ENCODE measurements at regions not wholly inside any gene's neighbourhood (a gene's known extent, or its start where the extent isn't known, plus 50 kb on each side); places are given as distances from the start of the nearest gene placed in this dataset.
"Not testable (repeated sequence)": the region's sequence is repeated elsewhere in the genome, so short reads cannot be mapped to it uniquely, and the experiment has no call there.

- TF ChIP-seq CTCF (IDR thresholded peaks at IDR 0.05; ENCODE audit: low read depth, low read length) = no peak
- TF ChIP-seq EZH2phosphoT487 (IDR thresholded peaks at IDR 0.05; ENCODE audit: low read depth) = no peak
- H3K9ac ChIP-seq (ENCODE audit: low read length) = no peak overlapping the region
- H3K4me2 ChIP-seq (ENCODE audit: low read length) = no peak overlapping the region
- H3K9me3 ChIP-seq (ENCODE audit: insufficient read depth, low read length) = no peaks in the 10 kb centered on the region
- H3K27ac ChIP-seq (ENCODE audit: low read length) = no peak overlapping the region
- no peaks in the 10 kb centered on the region for H3K27me3 ChIP-seq (ENCODE audit: low read depth, low read length)
- H2AFZ ChIP-seq (ENCODE audit: low read depth, low read length) = no peak overlapping the region
- no peaks in the 10 kb centered on the region for H3K4me1 ChIP-seq (ENCODE audit: low read length)
- no peaks in the 10 kb centered on the region for H3K36me3 ChIP-seq (replicated peaks; ENCODE audit: low read depth, low read length)
- no peaks in the 10 kb centered on the region for H3K79me2 ChIP-seq (ENCODE audit: low read length)
- no peaks in the 10 kb centered on the region for H4K20me1 ChIP-seq (ENCODE audit: insufficient read depth, low read length)
- no peak overlapping the region for H3K4me3 ChIP-seq (ENCODE audit: low read length)
Observed at GRCh38 chr9:85871008-85871407, 69.9 kb upstream of the NAA35 start.

GRCh38 chr9:85871683-85872082 lies 69.3 kb upstream of the NAA35 start:
- not testable (repeated sequence) for H4K20me1 ChIP-seq (ENCODE audit: insufficient read depth, low read length); H3K9me3 ChIP-seq (ENCODE audit: insufficient read depth, low read length); H3K4me1 ChIP-seq (ENCODE audit: low read length); H3K27ac ChIP-seq (ENCODE audit: low read length); H3K4me3 ChIP-seq (ENCODE audit: low read length); H3K4me2 ChIP-seq (ENCODE audit: low read length); H3K9ac ChIP-seq (ENCODE audit: low read length); H3K79me2 ChIP-seq (ENCODE audit: low read length); H2AFZ ChIP-seq (ENCODE audit: low read depth, low read length); H3K36me3 ChIP-seq (replicated peaks; ENCODE audit: low read depth, low read length); H3K27me3 ChIP-seq (ENCODE audit: low read depth, low read length)

GRCh38 chr9:85872463-85872862 lies 68.5 kb upstream of the NAA35 start:
- no peak overlapping the region for H2AFZ ChIP-seq (ENCODE audit: low read depth, low read length)
- H3K4me2 ChIP-seq (ENCODE audit: low read length) = no peak overlapping the region
- no peaks in the 10 kb centered on the region for H4K20me1 ChIP-seq (ENCODE audit: insufficient read depth, low read length)
- H3K4me1 ChIP-seq (ENCODE audit: low read length) = no peaks in the 10 kb centered on the region
- H3K4me3 ChIP-seq (ENCODE audit: low read length) = no peak overlapping the region
- H3K9ac ChIP-seq (ENCODE audit: low read length) = no peak overlapping the region
- TF ChIP-seq CTCF (IDR thresholded peaks at IDR 0.05; ENCODE audit: low read depth, low read length) = no peak
- TF ChIP-seq EZH2phosphoT487 (IDR thresholded peaks at IDR 0.05; ENCODE audit: low read depth) = no peak
- H3K27ac ChIP-seq (ENCODE audit: low read length) = no peak overlapping the region
- H3K36me3 ChIP-seq (replicated peaks; ENCODE audit: low read depth, low read length) = no peaks in the 10 kb centered on the region
- no peaks in the 10 kb centered on the region for H3K79me2 ChIP-seq (ENCODE audit: low read length)
- H3K27me3 ChIP-seq (ENCODE audit: low read depth, low read length) = no peaks in the 10 kb centered on the region
- no peaks in the 10 kb centered on the region for H3K9me3 ChIP-seq (ENCODE audit: insufficient read depth, low read length)

- H4K20me1 ChIP-seq (ENCODE audit: insufficient read depth, low read length) = no peaks in the 10 kb centered on the region
- no peak overlapping the region for H3K4me2 ChIP-seq (ENCODE audit: low read length)
- H3K27me3 ChIP-seq (ENCODE audit: low read depth, low read length) = no peaks in the 10 kb centered on the region
- H3K27ac ChIP-seq (ENCODE audit: low read length) = no peak overlapping the region
- no peaks in the 10 kb centered on the region for H3K36me3 ChIP-seq (replicated peaks; ENCODE audit: low read depth, low read length)
- H3K4me3 ChIP-seq (ENCODE audit: low read length) = no peak overlapping the region
- TF ChIP-seq EZH2phosphoT487 (IDR thresholded peaks at IDR 0.05; ENCODE audit: low read depth) (no peak), CTCF (IDR thresholded peaks at IDR 0.05; ENCODE audit: low read depth, low read length) (no peak)
- no peak overlapping the region for H2AFZ ChIP-seq (ENCODE audit: low read depth, low read length)
- H3K4me1 ChIP-seq (ENCODE audit: low read length) = no peaks in the 10 kb centered on the region
- no peaks in the 10 kb centered on the region for H3K9me3 ChIP-seq (ENCODE audit: insufficient read depth, low read length)
- H3K9ac ChIP-seq (ENCODE audit: low read length) = no peak overlapping the region
- no peaks in the 10 kb centered on the region for H3K79me2 ChIP-seq (ENCODE audit: low read length)
Observed at GRCh38 chr9:85876628-85877027, 64.3 kb upstream of the NAA35 start.

- H3K27me3 ChIP-seq (ENCODE audit: low read depth, low read length); H3K9me3 ChIP-seq (ENCODE audit: insufficient read depth, low read length); H3K27ac ChIP-seq (ENCODE audit: low read length); H3K4me2 ChIP-seq (ENCODE audit: low read length); H3K36me3 ChIP-seq (replicated peaks; ENCODE audit: low read depth, low read length); H2AFZ ChIP-seq (ENCODE audit: low read depth, low read length); H4K20me1 ChIP-seq (ENCODE audit: insufficient read depth, low read length); H3K4me3 ChIP-seq (ENCODE audit: low read length); H3K4me1 ChIP-seq (ENCODE audit: low read length); H3K79me2 ChIP-seq (ENCODE audit: low read length); H3K9ac ChIP-seq (ENCODE audit: low read length): not testable (repeated sequence)
Observed at GRCh38 chr9:85878872-85879597, 61.9 kb upstream of the NAA35 start.

GRCh38 chr9:85880507-85880906 lies 60.4 kb upstream of the NAA35 start:
- not testable (repeated sequence) for H4K20me1 ChIP-seq (ENCODE audit: insufficient read depth, low read length); H3K9ac ChIP-seq (ENCODE audit: low read length); H3K36me3 ChIP-seq (replicated peaks; ENCODE audit: low read depth, low read length); H3K4me1 ChIP-seq (ENCODE audit: low read length); H3K27ac ChIP-seq (ENCODE audit: low read length); H3K79me2 ChIP-seq (ENCODE audit: low read length); H2AFZ ChIP-seq (ENCODE audit: low read depth, low read length); H3K27me3 ChIP-seq (ENCODE audit: low read depth, low read length); H3K9me3 ChIP-seq (ENCODE audit: insufficient read depth, low read length); H3K4me3 ChIP-seq (ENCODE audit: low read length); H3K4me2 ChIP-seq (ENCODE audit: low read length)
